T-helper 2 cell treated with Interferon-gamma antibody and Interleukin-4, amounts not matched to agents 5 μg/mL and 100 μg/mL, for 36 hours (primary cell): ENCODE measurements at regions not wholly inside any gene's neighbourhood (a gene's known extent, or its start where the extent isn't known, plus 50 kb on each side); places are given as distances from the start of the nearest gene placed in this dataset.

Experiments
- DNase-seq: peaks from one replicate; pipeline ENCODE4 v3.0.0; 2021; ENCODE audit warnings: low spot score
- H3K27ac Mint-ChIP-seq: one replicate; pipeline ENCODE4 v1.8.0; 2021; ENCODE audit warnings: mild to moderate bottlenecking, mixed read lengths
- H3K27me3 Mint-ChIP-seq: one replicate; pipeline ENCODE4 v1.8.0; 2021; ENCODE audit warnings: low read depth, mixed read lengths
- H3K36me3 Mint-ChIP-seq: one replicate; pipeline ENCODE4 v1.8.0; 2021; ENCODE audit warnings: low read depth, mixed read lengths
- H3K4me1 Mint-ChIP-seq: one replicate; pipeline ENCODE4 v1.8.0; 2021; ENCODE audit warnings: low read depth, mixed read lengths
- H3K4me3 Mint-ChIP-seq: one replicate; pipeline ENCODE4 v1.8.0; 2022; ENCODE audit warnings: mild to moderate bottlenecking, moderate library complexity, mixed read lengths
- H3K9me3 Mint-ChIP-seq: one replicate; pipeline ENCODE4 v1.8.0; 2021; ENCODE audit warnings: mixed read lengths

GRCh38 chr20:51335329-51335841 lies 207.1 kb downstream of the NFATC2 start:
- Mint-ChIP-seq H3K9me3 (no peaks in the 10 kb centered on the region), H3K27me3 (no peaks in the 10 kb centered on the region), H3K36me3 (no peaks in the 10 kb centered on the region), H3K27ac (no peak overlapping the region), H3K4me1 (peaks cover 3% of the 10 kb centered on the region), H3K4me3 (no peak overlapping the region)
- DNase-seq: peak; percentile 29

- no peak overlapping the region for H3K27ac Mint-ChIP-seq
- no peaks in the 10 kb centered on the region for H3K36me3 Mint-ChIP-seq
- no peak for DNase-seq
- no peaks in the 10 kb centered on the region for H3K9me3 Mint-ChIP-seq
- H3K4me1 Mint-ChIP-seq: peaks cover 3% of the 10 kb centered on the region
- H3K27me3 Mint-ChIP-seq: no peaks in the 10 kb centered on the region
- no peak overlapping the region for H3K4me3 Mint-ChIP-seq
Observed at GRCh38 chr20:51334609-51335008, 207.9 kb downstream of the NFATC2 start.

DNA sequence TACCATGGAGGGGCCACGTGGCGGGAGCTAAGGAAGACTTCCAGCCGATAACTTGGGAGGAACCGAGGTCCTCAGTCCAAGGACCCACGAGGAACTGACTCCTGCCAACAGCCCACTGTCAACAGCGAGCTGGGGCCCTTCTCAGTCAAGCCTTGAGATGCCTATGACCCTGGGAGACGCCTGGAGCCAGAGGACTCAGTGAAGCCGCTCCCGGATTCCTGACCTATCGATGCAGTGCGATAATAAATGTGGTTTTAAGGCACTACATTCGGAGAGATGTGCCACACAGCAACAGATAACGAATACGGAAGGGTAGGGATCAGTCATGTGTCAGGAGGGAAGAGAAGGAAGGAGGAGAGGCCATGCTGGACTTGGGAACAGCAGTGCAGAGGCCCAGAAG lies 208.5 kb downstream of the NFATC2 start:
- no peaks in the 10 kb centered on the region for H3K9me3 Mint-ChIP-seq
- no peak overlapping the region for H3K27ac Mint-ChIP-seq
- H3K27me3 Mint-ChIP-seq: no peaks in the 10 kb centered on the region
- no peaks in the 10 kb centered on the region for H3K36me3 Mint-ChIP-seq
- H3K4me3 Mint-ChIP-seq: no peak overlapping the region
- peaks cover 2% of the 10 kb centered on the region for H3K4me1 Mint-ChIP-seq
- no peak for DNase-seq

DNA sequence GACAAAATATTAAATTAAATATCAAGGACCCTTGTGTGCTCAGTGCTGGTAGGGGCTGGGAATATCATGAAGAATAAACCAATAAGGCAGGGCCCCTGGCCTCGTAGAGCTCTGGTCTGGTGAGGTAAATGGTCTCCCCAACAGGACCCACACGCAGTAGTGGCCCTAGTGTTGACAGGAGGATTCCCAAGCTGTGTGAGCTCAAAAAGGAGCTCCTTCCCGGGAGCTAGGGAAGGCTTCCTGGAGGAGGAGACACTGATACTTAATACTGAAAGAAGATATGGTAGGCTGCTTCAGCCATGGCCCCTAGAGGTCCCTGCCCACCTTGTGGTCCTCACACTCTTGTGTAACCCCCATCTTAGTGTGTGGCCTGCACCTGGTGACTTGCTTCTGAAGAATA lies 209.1 kb downstream of the NFATC2 start:
- no peak for DNase-seq

DNA sequence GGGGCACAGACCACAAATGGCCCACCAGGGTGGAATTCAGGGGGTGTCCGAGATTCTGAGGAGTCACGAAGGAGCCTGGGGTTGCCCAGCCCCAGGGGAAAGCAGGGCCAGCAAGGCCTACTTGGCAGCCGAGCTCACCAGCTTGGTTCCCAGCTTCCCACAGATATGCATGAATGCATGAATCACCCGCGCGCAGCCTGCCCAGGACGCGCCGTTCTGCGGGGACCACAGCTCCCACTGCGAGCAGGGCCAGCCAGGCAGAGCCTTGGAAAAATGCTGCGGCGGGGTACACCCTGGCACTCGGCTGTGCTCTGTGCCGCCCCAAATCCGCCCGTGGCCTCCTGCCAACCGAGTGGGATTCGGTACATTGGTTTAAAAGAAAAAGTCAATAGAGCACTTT lies 211.0 kb downstream of the NFATC2 start:
- H3K27me3 Mint-ChIP-seq: no peaks in the 10 kb centered on the region
- H3K27ac Mint-ChIP-seq: no peak overlapping the region
- DNase-seq: no peak
- H3K4me3 Mint-ChIP-seq: no peak overlapping the region
- no peaks in the 10 kb centered on the region for H3K36me3 Mint-ChIP-seq
- no peaks in the 10 kb centered on the region for H3K4me1 Mint-ChIP-seq
- H3K9me3 Mint-ChIP-seq: no peaks in the 10 kb centered on the region

More for the DNA sequence above, 209.1 kb downstream of the NFATC2 start:
- no peak overlapping the region for H3K4me3 Mint-ChIP-seq
- H3K9me3 Mint-ChIP-seq: no peaks in the 10 kb centered on the region
- no peaks in the 10 kb centered on the region for H3K36me3 Mint-ChIP-seq
- H3K27ac Mint-ChIP-seq: no peak overlapping the region
- no peaks in the 10 kb centered on the region for H3K27me3 Mint-ChIP-seq
- H3K4me1 Mint-ChIP-seq: no peaks in the 10 kb centered on the region

DNA sequence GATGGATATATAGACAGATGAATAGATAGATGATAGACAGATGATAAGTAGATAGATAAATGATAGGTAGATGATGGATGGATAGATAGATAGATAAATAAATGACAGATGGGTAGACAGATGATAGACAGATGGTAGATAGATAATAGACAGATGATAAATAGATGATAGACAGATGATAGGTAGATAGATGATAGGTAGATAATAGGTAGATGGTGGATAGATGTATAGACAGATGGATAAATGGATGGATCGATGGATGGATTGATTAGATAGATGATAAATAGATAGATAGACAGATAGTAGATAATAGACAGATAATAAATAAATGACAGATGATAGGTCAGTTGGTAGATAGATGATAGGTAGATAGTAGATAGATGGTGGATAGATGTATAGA lies 212.7 kb downstream of the NFATC2 start:
- no peak overlapping the region for H3K4me3 Mint-ChIP-seq
- H3K27me3 Mint-ChIP-seq: no peaks in the 10 kb centered on the region
- no peaks in the 10 kb centered on the region for H3K9me3 Mint-ChIP-seq
- no peak for DNase-seq
- no peak overlapping the region for H3K27ac Mint-ChIP-seq
- H3K4me1 Mint-ChIP-seq: no peaks in the 10 kb centered on the region
- H3K36me3 Mint-ChIP-seq: no peaks in the 10 kb centered on the region

DNA sequence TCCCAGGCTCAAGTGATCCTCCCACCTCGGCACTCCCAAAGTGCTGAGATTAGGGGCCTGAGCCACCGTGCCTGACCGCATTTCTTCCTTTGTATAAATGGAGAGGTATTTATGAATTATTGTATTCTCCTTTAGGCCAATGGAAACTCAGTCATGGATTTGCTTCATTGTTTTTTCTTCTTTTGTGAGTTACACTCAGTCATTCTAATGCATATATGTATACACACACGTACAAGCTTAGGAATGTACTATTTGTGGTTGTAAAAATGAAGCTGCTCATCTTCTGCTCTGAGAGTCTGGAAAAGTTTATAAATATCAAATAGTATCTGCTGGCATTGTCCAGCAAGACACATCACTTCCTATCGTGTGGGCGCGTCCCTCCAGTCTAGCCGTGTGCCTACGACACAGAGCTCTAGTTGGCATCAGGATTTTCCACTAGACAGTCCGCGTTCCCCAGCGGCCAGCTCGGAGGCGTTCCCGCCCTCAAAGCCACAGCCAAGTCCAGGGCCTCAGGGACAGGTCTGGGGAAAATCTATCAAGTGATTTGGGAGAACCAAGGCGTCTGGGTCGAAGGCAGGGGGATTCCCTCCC lies 215.2 kb downstream of the NFATC2 start:
- no peak overlapping the region for H3K4me3 Mint-ChIP-seq

GRCh38 chr20:51326201-51326819 lies 216.2 kb downstream of the NFATC2 start:
- no peak overlapping the region for H3K27ac Mint-ChIP-seq
- no peak overlapping the region for H3K4me3 Mint-ChIP-seq
- no peaks in the 10 kb centered on the region for H3K27me3 Mint-ChIP-seq
- no peaks in the 10 kb centered on the region for H3K4me1 Mint-ChIP-seq
- no peak for DNase-seq
- H3K36me3 Mint-ChIP-seq: no peaks in the 10 kb centered on the region
- H3K9me3 Mint-ChIP-seq: no peaks in the 10 kb centered on the region

More for the DNA sequence above, 215.2 kb downstream of the NFATC2 start:
- no peak for DNase-seq
- Mint-ChIP-seq H3K4me1 (no peaks in the 10 kb centered on the region), H3K9me3 (no peaks in the 10 kb centered on the region), H3K27ac (no peak overlapping the region), H3K36me3 (no peaks in the 10 kb centered on the region), H3K27me3 (no peaks in the 10 kb centered on the region)

GRCh38 chr20:51322164-51322707 lies 220.3 kb downstream of the NFATC2 start:
- no peaks in the 10 kb centered on the region for H3K4me1 Mint-ChIP-seq
- no peaks in the 10 kb centered on the region for H3K36me3 Mint-ChIP-seq
- H3K27ac Mint-ChIP-seq: no peak overlapping the region
- no peaks in the 10 kb centered on the region for H3K27me3 Mint-ChIP-seq
- no peak for DNase-seq
- no peaks in the 10 kb centered on the region for H3K9me3 Mint-ChIP-seq
- H3K4me3 Mint-ChIP-seq: no peak overlapping the region

GRCh38 chr20:51321343-51322163 lies 221.0 kb downstream of the NFATC2 start:
- Mint-ChIP-seq H3K4me1 (no peaks in the 10 kb centered on the region), H3K27me3 (no peaks in the 10 kb centered on the region), H3K36me3 (no peaks in the 10 kb centered on the region), H3K4me3 (no peak overlapping the region), H3K27ac (no peak overlapping the region), H3K9me3 (no peaks in the 10 kb centered on the region)
- no peak for DNase-seq

DNA sequence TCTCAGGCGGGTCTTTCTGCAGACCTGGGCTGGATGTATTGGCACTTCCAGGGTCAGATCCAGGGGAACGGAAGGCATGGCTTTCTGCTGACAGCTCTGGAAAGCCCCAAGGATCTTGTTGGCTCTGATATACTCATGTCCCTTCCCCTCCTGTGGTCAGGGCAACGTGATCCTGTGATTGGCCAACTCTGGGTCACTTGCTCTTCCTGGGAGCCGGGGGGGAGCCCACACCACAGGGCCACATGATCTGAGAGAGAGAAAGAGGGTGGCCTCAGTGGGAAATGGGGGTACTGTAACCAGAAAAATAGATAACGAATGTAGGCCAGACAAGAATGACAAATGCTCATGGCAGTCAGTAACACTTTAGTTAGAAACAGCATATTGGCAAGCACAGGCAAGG lies 223.0 kb downstream of the NFATC2 start:
- Mint-ChIP-seq H3K27me3 (peaks cover 2% of the 10 kb centered on the region), H3K36me3 (no peaks in the 10 kb centered on the region), H3K4me1 (no peaks in the 10 kb centered on the region), H3K27ac (no peak overlapping the region), H3K4me3 (no peak overlapping the region), H3K9me3 (no peaks in the 10 kb centered on the region)
- DNase-seq: no peak

DNA sequence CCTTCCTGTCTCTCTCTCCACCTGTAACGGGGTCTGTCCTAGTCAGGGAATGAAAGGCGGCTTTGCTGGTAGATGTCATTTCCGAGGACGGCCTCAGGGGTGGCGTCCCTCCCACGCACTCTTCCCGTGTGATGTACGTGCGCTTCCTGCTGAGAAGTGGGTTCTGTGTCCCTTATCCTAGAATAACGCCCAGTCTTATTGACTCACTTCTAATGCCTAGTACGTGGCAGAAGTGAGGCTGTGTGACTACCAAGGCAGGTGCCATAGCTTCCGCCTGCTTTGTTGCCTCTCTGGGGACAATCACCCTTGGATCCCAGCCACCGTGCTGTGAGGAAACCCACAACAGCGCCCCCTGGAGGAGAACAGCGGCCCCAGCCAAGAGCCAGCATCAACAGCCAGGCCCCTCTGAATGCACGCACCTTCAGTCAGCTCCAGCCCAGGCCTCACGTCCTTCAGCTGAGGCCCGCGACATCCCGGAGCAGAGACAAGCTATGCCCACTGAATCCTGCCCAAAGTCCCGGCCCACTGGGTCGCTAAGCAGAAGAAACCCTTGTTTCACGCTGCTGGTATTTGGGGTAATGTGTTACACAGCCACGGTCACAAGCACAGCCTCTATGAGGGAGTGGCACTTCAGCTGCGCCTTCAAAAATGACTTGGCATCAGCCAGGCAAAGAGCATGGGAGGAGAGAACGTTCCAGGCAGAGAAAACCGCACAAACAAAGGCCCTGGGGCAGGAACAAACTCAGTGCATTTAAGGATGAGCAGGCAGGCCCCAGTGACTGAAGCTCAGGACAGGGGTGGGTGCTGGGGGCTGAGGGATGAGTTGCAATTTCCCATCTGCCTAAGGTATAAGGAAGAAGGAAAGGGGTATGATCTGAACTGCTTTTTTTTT lies 224.2 kb downstream of the NFATC2 start:
- DNase-seq: peak; percentile 32
- no peak overlapping the region for H3K27ac Mint-ChIP-seq
- no peaks in the 10 kb centered on the region for H3K36me3 Mint-ChIP-seq
- H3K27me3 Mint-ChIP-seq: peaks cover 2% of the 10 kb centered on the region
- H3K4me3 Mint-ChIP-seq: no peak overlapping the region
- no peaks in the 10 kb centered on the region for H3K4me1 Mint-ChIP-seq
- H3K9me3 Mint-ChIP-seq: no peaks in the 10 kb centered on the region

GRCh38 chr20:51315390-51315789 lies 227.1 kb downstream of the NFATC2 start:
- Mint-ChIP-seq H3K36me3 (no peaks in the 10 kb centered on the region), H3K4me1 (no peaks in the 10 kb centered on the region), H3K27ac (no peak overlapping the region), H3K9me3 (no peaks in the 10 kb centered on the region), H3K4me3 (no peak overlapping the region), H3K27me3 (peaks cover 8% of the 10 kb centered on the region)
- DNase-seq: no peak
